ENCODE measurements at regions not wholly inside any gene's neighbourhood (a gene's known extent, or its start where the extent isn't known, plus 50 kb on each side); places are given as distances from the start of the nearest gene placed in this dataset.

DNA sequence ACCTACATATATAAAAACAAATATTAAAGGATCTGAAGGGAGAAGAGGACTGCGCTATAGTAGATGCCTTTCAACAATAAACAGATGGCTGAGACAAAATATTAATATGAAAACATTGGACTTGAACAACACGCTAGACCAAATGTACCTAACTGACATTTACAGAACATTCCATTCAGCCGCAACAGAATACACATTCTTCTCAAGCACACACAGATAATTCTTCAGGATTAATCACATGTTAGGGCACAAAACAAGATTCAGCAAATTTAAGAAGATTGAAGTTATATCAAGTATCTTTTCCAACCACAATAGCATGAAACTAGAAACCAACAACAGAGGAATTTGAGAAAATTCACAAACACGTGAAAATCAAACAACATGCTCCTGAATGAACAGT lies 741.4 kb downstream of the ADGRL2 start:
- WGBS (ENCODE audit: insufficient coverage, insufficient replicate concordance, low lambda C conversion rate, missing lambda C conversion rate) = 32% methylated on average over 4 of the region's 4 CpGs
- Histone ChIP-seq H2AFZ (ENCODE audit: control insufficient read depth, low read depth, low read length) (no peak overlapping the region), H3K4me2 (ENCODE audit: control insufficient read depth, insufficient read depth) (no peak overlapping the region), H4K20me1 (ENCODE audit: control insufficient read depth, insufficient read depth) (no peaks in the 10 kb centered on the region), H3K9ac (ENCODE audit: control insufficient read depth, insufficient read depth, low read length) (no peak overlapping the region), H3K4me1 (ENCODE audit: control insufficient read depth, insufficient read depth, low read length) (no peaks in the 10 kb centered on the region), H3K9me3 (replicated peaks; ENCODE audit: control insufficient read depth, insufficient read depth, low read length) (no peaks in the 10 kb centered on the region), H3K79me2 (ENCODE audit: control insufficient read depth, insufficient read depth, low read length) (no peaks in the 10 kb centered on the region), H3K4me3 (no peak overlapping the region), H3K27ac (ENCODE audit: control insufficient read depth, insufficient read depth) (no peak overlapping the region), H3K27me3 (replicated peaks in 1 of 2; ENCODE audit: control insufficient read depth in 2 of 2, insufficient read depth in 2 of 2, low read length in 1 of 2) (no peaks in the 10 kb centered on the region), H3K36me3 (ENCODE audit: control insufficient read depth in 2 of 2, insufficient read depth in 2 of 2, low read length in 1 of 2) (no peaks in the 10 kb centered on the region)
- DNase-seq (ENCODE audit: low read depth, low spot score) (no peak), FAIRE-seq (no peak), ATAC-seq (no peak)
- POLR2A ChIA-PET = no interaction called here
- SMC1A ChIA-PET (ENCODE audit: uncharacterized antibody, unreplicated experiment) = no interaction called here
- no TSS peak for BruUV-seq (replicated peaks)
- CTCF ChIA-PET = no interaction called here
- TF ChIP-seq CEBPB (IDR thresholded peaks at IDR 0.05; ENCODE audit: borderline replicate concordance in 1 of 2, low read depth in 2 of 2, low read length in 2 of 2) = no peak
- no peak for TF ChIP-seq ZNF217 (IDR thresholded peaks at IDR 0.05)
- TF ChIP-seq RFX5 (IDR thresholded peaks at IDR 0.05; ENCODE audit: low read depth, low read length) = no peak
- no peak for TF ChIP-seq TCF7 (IDR thresholded peaks at IDR 0.05; ENCODE audit: borderline replicate concordance)
- TF ChIP-seq CHD4 (IDR thresholded peaks at IDR 0.05) = no peak
- TF ChIP-seq MYC (IDR thresholded peaks at IDR 0.05; ENCODE audit: insufficient read depth, insufficient read length, insufficient replicate concordance, low read length, severe bottlenecking) = no peak
- TF ChIP-seq TBL1XR1 (IDR thresholded peaks at IDR 0.05; ENCODE audit: low read depth, low read length) = no peak
- TF ChIP-seq ZNF207 (IDR thresholded peaks at IDR 0.05; ENCODE audit: borderline replicate concordance) = no peak
- no peak for TF ChIP-seq DPF2 (IDR thresholded peaks at IDR 0.05)
- TF ChIP-seq RELB (IDR thresholded peaks at IDR 0.05; ENCODE audit: low read depth) = no peak
- in situ Hi-C loops (cut with MboI) = no loop called here
- intact Hi-C loops (cut with micrococcal nuclease; ENCODE audit: unreplicated experiment) = no loop called here
- RAD21 ChIA-PET (ENCODE audit: unreplicated experiment) = no interaction called here
